DND-41 (cell line): ENCODE measurements at regions not wholly inside any gene's neighbourhood (a gene's known extent, or its start where the extent isn't known, plus 50 kb on each side); places are given as distances from the start of the nearest gene placed in this dataset.

Source experiments
- ATAC-seq: fragments of 200-7000 bp; cut with Tn5 transposase; 3 replicates; pipeline ENCODE4 v1.9.1; 2021; ENCODE audit warnings: low read depth; ENCODE audit not compliant: insufficient read depth
- DNase-seq: peaks from one replicate; pipeline ENCODE4 v3.0.0-alpha.2; 2020
- H2AFZ ChIP-seq: 2 replicates; pipeline ENCODE4 v1.6.0; 2012; ENCODE audit warnings: low read depth, low read length
- H3K27ac ChIP-seq: 2 replicates; pipeline ENCODE4 v1.5.1; 2012; ENCODE audit warnings: low read length, inconsistent platforms
- H3K27me3 ChIP-seq: fragments of 200-600 bp; sonication (generic); 2 replicates; pipeline ENCODE4 v1.6.0; 2012; ENCODE audit warnings: low read length, mild to moderate bottlenecking, inconsistent platforms; ENCODE audit not compliant: insufficient read depth, poor library complexity
- H3K36me3 ChIP-seq: 2 replicates; pipeline ENCODE4 v1.5.1; 2012; ENCODE audit warnings: low read length, inconsistent platforms; ENCODE audit not compliant: insufficient read depth
- H3K4me1 ChIP-seq: 2 replicates; pipeline ENCODE4 v1.5.1; 2012; ENCODE audit warnings: mild to moderate bottlenecking, low read length; ENCODE audit not compliant: insufficient read depth
- H3K4me2 ChIP-seq: 2 replicates; pipeline ENCODE4 v1.6.0; 2012; ENCODE audit warnings: mild to moderate bottlenecking, moderate library complexity, low read length, inconsistent platforms; ENCODE audit not compliant: insufficient read depth
- H3K4me3 ChIP-seq, 2 experiments: fragments of 200-600 bp in 1 of 2; shearing (Covaris generic) in 1 of 2; 2 replicates each; pipeline ENCODE4 v1.5.1; 2012 to 2016; ENCODE audit warnings: inconsistent platforms in 2 of 2, low read length in 2 of 2, mild to moderate bottlenecking in 2 of 2, low read depth in 1 of 2, moderate library complexity in 1 of 2
- H3K79me2 ChIP-seq: 2 replicates; pipeline ENCODE4 v1.6.0; 2012; ENCODE audit warnings: low read length, inconsistent platforms; ENCODE audit not compliant: insufficient read depth
- H3K9ac ChIP-seq: 2 replicates; pipeline ENCODE4 v1.6.0; 2012; ENCODE audit warnings: low read depth, mild to moderate bottlenecking, inconsistent platforms, low read length, moderate library complexity
- H3K9me3 ChIP-seq: 2 replicates; pipeline ENCODE4 v1.5.1; 2012; ENCODE audit warnings: low read length, moderate library complexity, mild to moderate bottlenecking, inconsistent platforms; ENCODE audit not compliant: insufficient read depth, severe bottlenecking
- H4K20me1 ChIP-seq: 2 replicates; pipeline ENCODE4 v1.6.0; 2012; ENCODE audit warnings: low read length; ENCODE audit not compliant: insufficient read depth
- EZH2 ChIP-seq: IDR thresholded peaks from 3 replicates; pipeline ENCODE4 v1.6.1; 2012; ENCODE audit warnings: borderline replicate concordance, low read depth, mild to moderate bottlenecking, moderate library complexity, low read length, inconsistent platforms; ENCODE audit not compliant: severe bottlenecking
- TF ChIP-seq, protein P1 (sequence below): IDR thresholded peaks from 2 replicates; pipeline ENCODE4 v1.5.1; 2012; ENCODE audit warnings: borderline replicate concordance, low read length, moderate library complexity, mild to moderate bottlenecking; ENCODE audit not compliant: poor library complexity, severe bottlenecking; ENCODE audit errors: extremely low read depth

DNA sequence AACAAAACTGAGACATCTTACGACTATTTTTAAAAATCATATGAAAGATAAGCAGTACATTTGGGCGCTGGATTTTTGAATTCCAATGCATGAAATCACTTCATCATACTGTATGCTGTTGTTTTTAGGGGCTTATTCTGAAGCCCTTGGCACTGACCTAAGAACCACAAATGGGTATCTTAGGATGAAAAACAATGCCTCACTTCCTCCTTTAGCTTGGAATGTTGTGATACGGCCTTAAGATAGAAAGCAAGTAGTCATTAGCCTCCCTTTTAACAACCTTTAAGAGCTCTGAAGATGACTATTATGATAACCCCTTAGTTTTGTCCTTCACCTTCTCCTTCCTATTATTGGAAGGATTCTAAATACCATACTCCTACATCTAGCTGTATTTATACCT is 289.8 kb downstream of the ARPP21 start:
- H3K9ac ChIP-seq = no peak overlapping the region
- H4K20me1 ChIP-seq = no peaks in the 10 kb centered on the region

DNA sequence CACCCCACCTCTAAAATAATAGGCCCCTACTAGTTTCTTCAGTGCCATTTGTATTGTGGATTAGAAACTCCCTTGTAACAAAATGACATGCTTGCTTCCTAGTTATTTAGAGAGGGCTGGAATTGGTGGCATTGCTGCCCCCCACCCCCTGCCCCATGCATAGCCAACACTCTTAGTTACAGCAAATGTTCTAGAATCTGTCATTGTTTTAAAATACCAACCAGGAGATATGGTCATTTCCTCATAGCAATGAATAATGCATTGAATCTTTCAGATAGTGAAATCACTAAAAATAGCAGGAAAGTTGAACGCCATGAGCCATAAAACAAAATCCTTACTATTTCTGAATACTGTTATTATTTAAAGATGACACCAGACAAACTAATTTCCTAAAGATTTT is 292.5 kb downstream of the ARPP21 start:
- Histone ChIP-seq H2AFZ (no peak overlapping the region), H3K27me3 (no peaks in the 10 kb centered on the region), H3K9me3 (no peaks in the 10 kb centered on the region), H3K4me3 (no peak overlapping the region), H3K4me1 (no peaks in the 10 kb centered on the region), H3K9ac (no peak overlapping the region), H4K20me1 (no peaks in the 10 kb centered on the region), H3K79me2 (no peaks in the 10 kb centered on the region), H3K4me2 (no peak overlapping the region), H3K27ac (no peak overlapping the region), H3K36me3 (no peaks in the 10 kb centered on the region)
- TF ChIP-seq, protein P1, sequence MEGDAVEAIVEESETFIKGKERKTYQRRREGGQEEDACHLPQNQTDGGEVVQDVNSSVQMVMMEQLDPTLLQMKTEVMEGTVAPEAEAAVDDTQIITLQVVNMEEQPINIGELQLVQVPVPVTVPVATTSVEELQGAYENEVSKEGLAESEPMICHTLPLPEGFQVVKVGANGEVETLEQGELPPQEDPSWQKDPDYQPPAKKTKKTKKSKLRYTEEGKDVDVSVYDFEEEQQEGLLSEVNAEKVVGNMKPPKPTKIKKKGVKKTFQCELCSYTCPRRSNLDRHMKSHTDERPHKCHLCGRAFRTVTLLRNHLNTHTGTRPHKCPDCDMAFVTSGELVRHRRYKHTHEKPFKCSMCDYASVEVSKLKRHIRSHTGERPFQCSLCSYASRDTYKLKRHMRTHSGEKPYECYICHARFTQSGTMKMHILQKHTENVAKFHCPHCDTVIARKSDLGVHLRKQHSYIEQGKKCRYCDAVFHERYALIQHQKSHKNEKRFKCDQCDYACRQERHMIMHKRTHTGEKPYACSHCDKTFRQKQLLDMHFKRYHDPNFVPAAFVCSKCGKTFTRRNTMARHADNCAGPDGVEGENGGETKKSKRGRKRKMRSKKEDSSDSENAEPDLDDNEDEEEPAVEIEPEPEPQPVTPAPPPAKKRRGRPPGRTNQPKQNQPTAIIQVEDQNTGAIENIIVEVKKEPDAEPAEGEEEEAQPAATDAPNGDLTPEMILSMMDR = no peak
- TF ChIP-seq EZH2 = no peak
- DNase-seq (no peak), ATAC-seq (no peak)

More for the DNA sequence above, 289.8 kb downstream of the ARPP21 start:
- no peak overlapping the region for H3K4me2 ChIP-seq
- no peaks in the 10 kb centered on the region for H3K27me3 ChIP-seq
- no peaks in the 10 kb centered on the region for H3K79me2 ChIP-seq
- H3K4me3 ChIP-seq = no peak overlapping the region
- TF ChIP-seq, protein P1 = no peak
- no peak for TF ChIP-seq EZH2
- H3K36me3 ChIP-seq = no peaks in the 10 kb centered on the region
- no peak for DNase-seq
- no peak overlapping the region for H3K27ac ChIP-seq
- H3K9me3 ChIP-seq = no peaks in the 10 kb centered on the region
- H2AFZ ChIP-seq = no peak overlapping the region
- ATAC-seq = no peak
- no peaks in the 10 kb centered on the region; the same call in 1 of the 2 replicates for H3K4me1 ChIP-seq

DNA sequence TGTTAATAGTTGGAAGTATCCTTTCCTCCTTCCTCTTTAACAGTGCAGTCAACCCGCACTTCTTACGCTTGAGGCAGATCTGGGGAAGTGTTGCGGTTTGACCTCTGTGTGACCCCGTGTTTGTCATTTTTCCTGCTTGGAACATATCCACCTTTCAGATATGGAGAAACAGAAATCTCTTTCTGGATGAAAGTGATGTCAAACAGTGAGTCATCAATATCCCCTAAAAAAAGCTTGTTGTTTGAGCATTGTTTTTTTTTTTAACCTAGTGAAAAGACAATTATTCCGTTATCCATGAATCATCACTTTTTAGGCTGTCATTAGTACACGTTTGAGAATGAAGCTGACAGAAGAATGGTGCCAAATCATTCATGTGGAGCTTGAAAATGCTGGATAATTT is 293.7 kb downstream of the ARPP21 start:
- no peak for DNase-seq
- no peaks in the 10 kb centered on the region for H3K4me1 ChIP-seq
- TF ChIP-seq EZH2 = no peak
- TF ChIP-seq, protein P1 = no peak
- H3K27me3 ChIP-seq = no peaks in the 10 kb centered on the region
- no peaks in the 10 kb centered on the region for H3K9me3 ChIP-seq
- no peak overlapping the region for H3K4me3 ChIP-seq
- H3K9ac ChIP-seq = no peak overlapping the region
- H3K4me2 ChIP-seq = no peak overlapping the region
- no peaks in the 10 kb centered on the region for H4K20me1 ChIP-seq
- no peak for ATAC-seq
- no peak overlapping the region for H2AFZ ChIP-seq
- no peak overlapping the region for H3K27ac ChIP-seq
- no peaks in the 10 kb centered on the region for H3K36me3 ChIP-seq
- no peaks in the 10 kb centered on the region for H3K79me2 ChIP-seq

DNA sequence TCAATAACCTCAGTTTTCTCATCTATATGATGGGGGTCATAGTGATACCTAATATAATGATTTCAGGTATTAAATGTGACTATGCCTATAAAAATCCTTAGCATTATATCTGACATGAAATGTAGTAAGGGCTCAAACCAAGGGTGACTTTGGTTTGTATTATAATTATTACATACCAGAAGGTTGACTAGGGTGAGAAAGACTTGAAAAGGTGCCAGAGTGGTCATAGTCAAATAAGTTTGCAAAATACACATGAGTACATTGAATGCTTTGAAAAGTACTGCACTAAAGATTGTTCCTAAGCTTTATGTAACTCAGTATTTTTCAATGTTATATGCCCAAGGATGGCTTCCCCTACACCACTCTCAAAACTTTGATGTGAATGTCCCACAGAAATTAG is 297.2 kb downstream of the ARPP21 start:
- TF ChIP-seq, protein P1 = no peak
- no peak for TF ChIP-seq EZH2
- Histone ChIP-seq H3K27me3 (no peaks in the 10 kb centered on the region), H3K9ac (no peak overlapping the region), H3K9me3 (no peaks in the 10 kb centered on the region), H2AFZ (no peak overlapping the region), H3K27ac (no peak overlapping the region), H3K4me2 (no peak overlapping the region), H3K79me2 (no peaks in the 10 kb centered on the region), H4K20me1 (no peaks in the 10 kb centered on the region), H3K4me3 (no peak overlapping the region), H3K4me1 (no peaks in the 10 kb centered on the region), H3K36me3 (no peaks in the 10 kb centered on the region)
- DNase-seq (no peak), ATAC-seq (no peak)
